ENCODE measurements at regions not wholly inside any gene's neighbourhood (a gene's known extent, or its start where the extent isn't known, plus 50 kb on each side); places are given as distances from the start of the nearest gene placed in this dataset.

DNA sequence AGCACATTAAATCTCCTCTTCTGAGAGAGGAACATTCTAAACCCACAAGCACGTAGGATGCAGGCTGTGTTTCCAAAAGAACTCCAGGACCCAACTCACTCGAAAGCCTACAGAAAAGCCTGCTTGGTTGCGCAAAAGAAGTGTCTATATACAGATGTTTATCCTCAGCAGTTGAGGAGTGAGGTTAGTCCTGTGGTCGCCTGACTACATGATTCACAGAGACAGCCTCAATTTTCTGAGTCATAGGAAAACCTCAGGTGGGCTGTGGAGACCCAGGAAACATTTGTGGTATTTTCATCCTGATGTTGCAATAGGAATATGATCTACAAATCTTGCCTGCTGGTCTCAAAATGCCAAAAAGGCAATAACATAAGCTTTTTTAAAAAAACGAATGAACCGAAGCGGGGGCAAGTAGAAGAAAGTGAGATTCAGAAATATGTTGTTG lies 183.8 kb upstream of the THRB start:
- TF ChIP-seq CHD4 (IDR thresholded peaks at IDR 0.05) = no peak
- TF ChIP-seq, protein P1, sequence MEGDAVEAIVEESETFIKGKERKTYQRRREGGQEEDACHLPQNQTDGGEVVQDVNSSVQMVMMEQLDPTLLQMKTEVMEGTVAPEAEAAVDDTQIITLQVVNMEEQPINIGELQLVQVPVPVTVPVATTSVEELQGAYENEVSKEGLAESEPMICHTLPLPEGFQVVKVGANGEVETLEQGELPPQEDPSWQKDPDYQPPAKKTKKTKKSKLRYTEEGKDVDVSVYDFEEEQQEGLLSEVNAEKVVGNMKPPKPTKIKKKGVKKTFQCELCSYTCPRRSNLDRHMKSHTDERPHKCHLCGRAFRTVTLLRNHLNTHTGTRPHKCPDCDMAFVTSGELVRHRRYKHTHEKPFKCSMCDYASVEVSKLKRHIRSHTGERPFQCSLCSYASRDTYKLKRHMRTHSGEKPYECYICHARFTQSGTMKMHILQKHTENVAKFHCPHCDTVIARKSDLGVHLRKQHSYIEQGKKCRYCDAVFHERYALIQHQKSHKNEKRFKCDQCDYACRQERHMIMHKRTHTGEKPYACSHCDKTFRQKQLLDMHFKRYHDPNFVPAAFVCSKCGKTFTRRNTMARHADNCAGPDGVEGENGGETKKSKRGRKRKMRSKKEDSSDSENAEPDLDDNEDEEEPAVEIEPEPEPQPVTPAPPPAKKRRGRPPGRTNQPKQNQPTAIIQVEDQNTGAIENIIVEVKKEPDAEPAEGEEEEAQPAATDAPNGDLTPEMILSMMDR (IDR thresholded peaks at IDR 0.05 in 2 of 3, conservative IDR thresholded peaks at IDR 0.05 in 1 of 3; ENCODE audit: control insufficient read depth in 2 of 3, extremely low read depth in 1 of 3, insufficient read depth in 1 of 3, low read depth in 3 of 3, low read length in 3 of 3) = no peak
- TF ChIP-seq RBBP5 (conservative IDR thresholded peaks at IDR 0.05) = no peak
- no peak for TF ChIP-seq KDM1A (IDR thresholded peaks at IDR 0.05; ENCODE audit: borderline replicate concordance)
- TF ChIP-seq EP300 (IDR thresholded peaks at IDR 0.05; ENCODE audit: borderline replicate concordance in 1 of 2, control insufficient read depth in 1 of 2, low read depth in 2 of 2, low read length in 2 of 2) = no peak
- no peak for TF ChIP-seq MEF2B (IDR thresholded peaks at IDR 0.05; ENCODE audit: partially characterized antibody, poor library complexity, severe bottlenecking)
- no peak for TF ChIP-seq ATF7 (IDR thresholded peaks at IDR 0.05; ENCODE audit: low read depth)
- TF ChIP-seq RELA (IDR thresholded peaks at IDR 0.05; ENCODE audit: borderline replicate concordance, partially characterized antibody) = no peak
- TF ChIP-seq BHLHE40 (IDR thresholded peaks at IDR 0.05; ENCODE audit: borderline replicate concordance in 1 of 2, low read depth in 2 of 2, low read length in 1 of 2) = no peak

Measured in GM12878 (cell line).